Gastroesophageal sphincter (tissue), 3 donors: ENCODE measurements at regions not wholly inside any gene's neighbourhood (a gene's known extent, or its start where the extent isn't known, plus 50 kb on each side); places are given as distances from the start of the nearest gene placed in this dataset.

Experiments used
- CTCF ChIP-seq, 4 experiments: fragments of 200-600 bp in 2 of 4; fragments of 450-650 bp in 2 of 4; sonication (generic) in 1 of 4; IDR thresholded peaks; one replicate each; pipeline ENCODE4 v1.5.1; 2017 to 2019; ENCODE audit warnings: antibody characterized with exemption in 4 of 4, mild to moderate bottlenecking in 2 of 4, moderate library complexity in 2 of 4
- EP300 ChIP-seq: sonication (generic); formaldehyde crosslinking; IDR thresholded peaks from one replicate; pipeline ENCODE4 v1.6.1; 2017; ENCODE audit warnings: antibody characterized with exemption, mild to moderate bottlenecking

DNA sequence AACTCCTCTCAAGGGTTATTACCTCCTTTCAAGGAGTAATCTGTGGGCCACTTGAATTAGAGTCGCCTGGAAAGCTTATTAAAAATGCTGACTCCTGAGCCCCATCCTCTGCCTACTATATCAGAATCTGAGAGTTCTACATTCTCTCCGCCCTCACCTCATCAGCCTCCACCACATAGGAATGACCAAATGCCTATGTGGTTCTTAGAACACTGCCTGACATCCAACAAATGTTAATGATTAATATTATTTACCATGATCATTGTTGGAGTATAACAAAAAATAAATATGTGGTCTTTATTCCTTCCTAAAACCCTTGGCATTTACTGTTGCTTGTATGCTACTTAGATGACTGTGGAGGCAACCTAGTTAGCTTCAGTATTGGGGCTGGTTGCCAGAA is 91.9 kb downstream of the BBS10 start:
- TF ChIP-seq CTCF (IDR thresholded peaks at IDR 0.05) = no peak
- no peak for TF ChIP-seq EP300
